GM12878 (cell line): ENCODE measurements at regions not wholly inside any gene's neighbourhood (a gene's known extent, or its start where the extent isn't known, plus 50 kb on each side); places are given as distances from the start of the nearest gene placed in this dataset.

Experiments used
- ATAC-seq: fragments of 200-7000 bp; cut with Tn5 transposase; 3 replicates; pipeline ENCODE4 v1.9.1; 2020; ENCODE audit warnings: mild to moderate bottlenecking, moderate library complexity
- BruUV-seq: library from RNA; stranded (reverse); fragments of 400-500 nt; replicated peaks from 2 replicates; lab custom pipeline; 2021; lab: Mats Ljungman, UMichigan
- CTCF ChIA-PET: fragments of 300-600 bp; sonication (Branson Sonifier 250); formaldehyde crosslinking; extraction: SDS; loops from one replicate; lab custom pipeline; 2021; ENCODE audit warnings: inconsistent platforms; lab: Yijun Ruan, JAX
- POLR2A ChIA-PET: fragments of 350-600 bp; formaldehyde crosslinking; extraction: SDS; loops from one replicate; lab custom pipeline; 2021; ENCODE audit warnings: inconsistent platforms; lab: Charles Lee
- RAD21 ChIA-PET: fragments of 300-600 bp; sonication (Branson Sonifier 250); formaldehyde crosslinking; loops from one replicate; lab custom pipeline; 2023; ENCODE audit warnings: antibody characterized with exemption; ENCODE audit not compliant: unreplicated experiment; lab: Charles Lee
- SMC1A ChIA-PET: fragments of 300-600 bp; sonication (Branson Sonifier 250); formaldehyde crosslinking; loops from one replicate; lab custom pipeline; 2023; ENCODE audit not compliant: unreplicated experiment, uncharacterized antibody; lab: Charles Lee
- DNase-seq: peaks from one replicate; pipeline ENCODE4 v3.0.0-alpha.2; 2011; ENCODE audit warnings: low read depth, low spot score
- FAIRE-seq: peaks from 3 replicates; lab custom pipeline; 2011; peaks lifted over from hg19 to GRCh38; lab: Jason Lieb, UNC
- H2AFZ ChIP-seq: 2 replicates; pipeline ENCODE4 v1.6.0; 2011; ENCODE audit warnings: low read depth, low read length, control low read depth; ENCODE audit not compliant: control insufficient read depth
- H3K27ac ChIP-seq: 2 replicates; pipeline ENCODE4 v1.5.1; 2011; ENCODE audit warnings: control low read depth; ENCODE audit not compliant: control insufficient read depth, insufficient read depth
- H3K27me3 ChIP-seq, 2 experiments: replicated peaks in 1 of 2; 2 replicates each; pipeline versions ENCODE4 v1.6.0 to v1.6.1; 2011; ENCODE audit warnings: low read length in 1 of 2; ENCODE audit not compliant: control insufficient read depth in 2 of 2, insufficient read depth in 2 of 2
- H3K36me3 ChIP-seq, 2 experiments: 2 replicates each; pipeline ENCODE4 v1.5.1; 2011; ENCODE audit warnings: low read length in 1 of 2; ENCODE audit not compliant: control insufficient read depth in 2 of 2, insufficient read depth in 2 of 2
- H3K4me1 ChIP-seq: 2 replicates; pipeline ENCODE4 v1.6.1; 2011; ENCODE audit warnings: mild to moderate bottlenecking, low read length, moderate library complexity, mixed read lengths; ENCODE audit not compliant: control insufficient read depth, insufficient read depth
- H3K4me2 ChIP-seq: 2 replicates; pipeline ENCODE4 v1.6.0; 2011; ENCODE audit warnings: control low read depth; ENCODE audit not compliant: control insufficient read depth, insufficient read depth
- H3K4me3 ChIP-seq: fragments of 200-600 bp; sonication (generic); 2 replicates; pipeline ENCODE4 v1.5.1; 2016
- H3K79me2 ChIP-seq: 2 replicates; pipeline ENCODE4 v1.6.0; 2011; ENCODE audit warnings: low read length; ENCODE audit not compliant: control insufficient read depth, insufficient read depth
- H3K9ac ChIP-seq: 2 replicates; pipeline ENCODE4 v1.8.0; 2011; ENCODE audit warnings: low read length, control low read depth, mixed read lengths; ENCODE audit not compliant: control insufficient read depth, insufficient read depth
- H3K9me3 ChIP-seq: replicated peaks from 3 replicates; pipeline ENCODE4 v1.5.1; 2011; ENCODE audit warnings: mild to moderate bottlenecking, low read length; ENCODE audit not compliant: control insufficient read depth, insufficient read depth
- H4K20me1 ChIP-seq: 2 replicates; pipeline ENCODE4 v1.6.0; 2011; ENCODE audit not compliant: control insufficient read depth, insufficient read depth
- BRCA1 ChIP-seq: IDR thresholded peaks from 2 replicates; pipeline ENCODE4 v1.6.1; 2011; ENCODE audit warnings: low read depth, low read length, improper control_type of control experiment
- CHD4 ChIP-seq: fragments of 200-600 bp; sonication (generic); IDR thresholded peaks from 2 replicates; pipeline ENCODE4 v1.6.1; 2016; ENCODE audit warnings: mild to moderate bottlenecking
- EED ChIP-seq: sonication (generic); IDR thresholded peaks from 2 replicates; pipeline ENCODE4 v1.6.1; 2016; ENCODE audit warnings: antibody characterized with exemption, low read depth
- IKZF2 ChIP-seq, 2 experiments: fragments of 450-650 bp; IDR thresholded peaks; 2 replicates each; pipeline ENCODE4 v1.6.1; 2017; ENCODE audit warnings: mild to moderate bottlenecking in 2 of 2, moderate library complexity in 2 of 2
- NFIC ChIP-seq: IDR thresholded peaks from 2 replicates; pipeline ENCODE4 v1.6.1; 2012; ENCODE audit warnings: low read depth, mild to moderate bottlenecking, inconsistent platforms, low read length, moderate library complexity
- PML ChIP-seq: IDR thresholded peaks from 2 replicates; pipeline ENCODE4 v1.6.1; 2012; ENCODE audit warnings: low read length, inconsistent platforms
- SMAD5 ChIP-seq: IDR thresholded peaks from 2 replicates; pipeline ENCODE4 v1.6.1; 2016; ENCODE audit warnings: antibody characterized with exemption, low read depth
- SMARCA5 ChIP-seq: fragments of 450-650 bp; IDR thresholded peaks from 2 replicates; pipeline ENCODE4 v1.6.1; 2017; ENCODE audit warnings: mild to moderate bottlenecking
- WRNIP1 ChIP-seq: IDR thresholded peaks from 2 replicates; pipeline ENCODE4 v1.6.1; 2011; ENCODE audit warnings: low read depth, low read length, improper control_type of control experiment, borderline replicate concordance
- ZBED1 ChIP-seq: IDR thresholded peaks from 2 replicates; pipeline ENCODE4 v1.6.1; 2016; ENCODE audit warnings: borderline replicate concordance
- ZSCAN29 ChIP-seq: fragments of 450-650 bp; IDR thresholded peaks from 2 replicates; pipeline ENCODE4 v1.6.1; 2017; ENCODE audit warnings: mild to moderate bottlenecking, moderate library complexity
- WGBS: methylation state at CpG from one replicate; pipeline ENCODE4 v1.1.6; 2016; ENCODE audit warnings: low lambda C conversion rate; ENCODE audit not compliant: insufficient replicate concordance, insufficient coverage; ENCODE audit errors: missing lambda C conversion rate; 5-methylcytosine and 5-hydroxymethylcytosine counted together
- in situ Hi-C: fragments of 300-500 bp; cut with MboI; formaldehyde crosslinking; loops from 9 replicates; pipeline ENCODE4 v1.14.3; 2018; ENCODE audit warnings: mixed read lengths
- intact Hi-C: fragments of 100-400 bp; cut with micrococcal nuclease; formaldehyde crosslinking; loops from one replicate; pipeline ENCODE4 v1.14.2; 2022; ENCODE audit not compliant: unreplicated experiment
- TF ChIP-seq, protein P1 (sequence below): IDR thresholded peaks from 2 replicates; pipeline ENCODE4 v1.6.1; 2011; ENCODE audit warnings: low read depth, low read length, improper control_type of control experiment, borderline replicate concordance
- TF ChIP-seq, protein P2 (sequence below): fragments of 450-650 bp; IDR thresholded peaks from 2 replicates; pipeline ENCODE4 v1.6.1; 2017; ENCODE audit warnings: low read depth, mild to moderate bottlenecking, moderate library complexity
- TF ChIP-seq, protein P3 (sequence below): IDR thresholded peaks from 2 replicates; pipeline ENCODE4 v1.6.1; 2011; ENCODE audit warnings: borderline replicate concordance, low read depth, mild to moderate bottlenecking, moderate library complexity, low read length; ENCODE audit not compliant: insufficient read depth, poor library complexity, severe bottlenecking

DNA sequence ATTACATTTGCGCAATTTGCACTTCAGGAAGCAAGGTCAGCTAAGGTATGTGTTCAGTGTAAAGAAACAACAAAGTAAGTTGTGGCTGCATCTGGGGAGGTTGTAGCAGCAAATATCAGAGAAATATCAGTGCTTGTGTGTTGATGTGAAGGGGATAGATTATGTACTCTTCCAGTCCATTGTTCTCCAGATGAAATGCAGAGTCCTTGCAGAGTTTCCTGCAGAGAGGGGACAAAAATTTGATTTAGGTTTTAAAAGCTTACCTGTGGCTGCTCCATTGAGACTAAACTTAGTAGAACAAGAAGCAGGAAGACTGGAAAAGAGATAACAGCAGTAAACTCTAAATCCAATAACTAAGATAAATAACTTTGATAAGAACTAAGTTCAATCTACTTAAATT, 952.2 kb downstream of the CDH18 start:
- intact Hi-C loops (no loop called here), in situ Hi-C loops (no loop called here)
- ChIA-PET CTCF (no interaction called here), RAD21 (no interaction called here), POLR2A (no interaction called here), SMC1A (no interaction called here)
- Histone ChIP-seq H3K9ac (no peak overlapping the region), H2AFZ (no peak overlapping the region), H3K36me3 (no peaks in the 10 kb centered on the region), H3K4me2 (no peak overlapping the region), H3K4me3 (no peak overlapping the region), H4K20me1 (no peaks in the 10 kb centered on the region), H3K4me1 (no peaks in the 10 kb centered on the region), H3K27ac (no peak overlapping the region), H3K27me3 (no peaks in the 10 kb centered on the region), H3K79me2 (no peaks in the 10 kb centered on the region), H3K9me3 (no peaks in the 10 kb centered on the region)
- no peak for TF ChIP-seq PML
- TF ChIP-seq ZBED1, result no peak
- no peak for TF ChIP-seq WRNIP1
- TF ChIP-seq, protein P1, sequence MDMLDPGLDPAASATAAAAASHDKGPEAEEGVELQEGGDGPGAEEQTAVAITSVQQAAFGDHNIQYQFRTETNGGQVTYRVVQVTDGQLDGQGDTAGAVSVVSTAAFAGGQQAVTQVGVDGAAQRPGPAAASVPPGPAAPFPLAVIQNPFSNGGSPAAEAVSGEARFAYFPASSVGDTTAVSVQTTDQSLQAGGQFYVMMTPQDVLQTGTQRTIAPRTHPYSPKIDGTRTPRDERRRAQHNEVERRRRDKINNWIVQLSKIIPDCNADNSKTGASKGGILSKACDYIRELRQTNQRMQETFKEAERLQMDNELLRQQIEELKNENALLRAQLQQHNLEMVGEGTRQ, result no peak
- TF ChIP-seq, protein P2, sequence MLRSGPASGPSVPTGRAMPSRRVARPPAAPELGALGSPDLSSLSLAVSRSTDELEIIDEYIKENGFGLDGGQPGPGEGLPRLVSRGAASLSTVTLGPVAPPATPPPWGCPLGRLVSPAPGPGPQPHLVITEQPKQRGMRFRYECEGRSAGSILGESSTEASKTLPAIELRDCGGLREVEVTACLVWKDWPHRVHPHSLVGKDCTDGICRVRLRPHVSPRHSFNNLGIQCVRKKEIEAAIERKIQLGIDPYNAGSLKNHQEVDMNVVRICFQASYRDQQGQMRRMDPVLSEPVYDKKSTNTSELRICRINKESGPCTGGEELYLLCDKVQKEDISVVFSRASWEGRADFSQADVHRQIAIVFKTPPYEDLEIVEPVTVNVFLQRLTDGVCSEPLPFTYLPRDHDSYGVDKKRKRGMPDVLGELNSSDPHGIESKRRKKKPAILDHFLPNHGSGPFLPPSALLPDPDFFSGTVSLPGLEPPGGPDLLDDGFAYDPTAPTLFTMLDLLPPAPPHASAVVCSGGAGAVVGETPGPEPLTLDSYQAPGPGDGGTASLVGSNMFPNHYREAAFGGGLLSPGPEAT, result no peak
- FAIRE-seq (no peak), DNase-seq (no peak), ATAC-seq (no peak)
- 0% methylated on average over 1 of the region's 1 CpG for WGBS
- no TSS peak for BruUV-seq

DNA sequence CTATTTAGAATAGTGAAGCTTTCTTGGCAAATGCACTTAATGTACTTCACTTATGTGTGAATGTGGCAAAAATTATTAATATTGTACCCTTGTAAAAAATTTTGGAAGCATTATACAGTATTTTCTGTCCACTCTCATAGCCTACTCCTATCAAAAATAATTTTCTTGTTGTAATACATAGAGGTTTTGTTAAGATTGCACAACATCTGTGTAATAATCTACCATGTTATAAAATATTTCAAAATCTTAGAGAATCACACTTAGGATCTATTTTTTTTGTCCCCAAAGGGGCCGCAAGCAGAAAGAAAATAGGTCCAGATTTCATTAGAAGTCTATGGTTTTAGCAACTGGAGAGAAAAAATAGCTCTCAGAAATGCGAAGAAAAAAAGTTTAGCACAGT, 945.9 kb downstream of the CDH18 start:
- Histone ChIP-seq H4K20me1 (no peaks in the 10 kb centered on the region), H3K4me1 (no peaks in the 10 kb centered on the region), H3K9ac (no peak overlapping the region), H3K9me3 (no peaks in the 10 kb centered on the region), H3K4me2 (no peak overlapping the region), H3K27me3 (no peaks in the 10 kb centered on the region), H3K36me3 (no peaks in the 10 kb centered on the region), H3K79me2 (no peaks in the 10 kb centered on the region), H3K27ac (no peak overlapping the region), H2AFZ (no peak overlapping the region), H3K4me3 (no peak overlapping the region)
- ATAC-seq (no peak), FAIRE-seq (no peak), DNase-seq (no peak)
- ChIA-PET RAD21 (interaction anchor here (1.2 kb wide), 1 partner anchor 31 kb away, joined by 3 read pairs; no protein-coding TSS in a partner anchor), SMC1A (interaction anchor here (0.6 kb wide), 1 partner anchor 148 kb away, joined by 3 read pairs; no protein-coding TSS in a partner anchor), CTCF (interaction anchor here (0.6 kb wide), 1 partner anchor 175 kb away, joined by 3 read pairs; no protein-coding TSS in a partner anchor), POLR2A (no interaction called here)
- intact Hi-C loops, result no loop called here
- WGBS, result 31% methylated on average over 2 of the region's 2 CpGs
- in situ Hi-C loops, result no loop called here
- no TSS peak for BruUV-seq
- TF ChIP-seq NFIC (no peak), IKZF2 (IDR thresholded peaks at IDR 0.05) (no peak), WRNIP1 (no peak), SMARCA5 (no peak), BRCA1 (no peak), ZSCAN29 (no peak), CHD4 (no peak), EED (no peak), SMAD5 (no peak)
- TF ChIP-seq, protein P3, sequence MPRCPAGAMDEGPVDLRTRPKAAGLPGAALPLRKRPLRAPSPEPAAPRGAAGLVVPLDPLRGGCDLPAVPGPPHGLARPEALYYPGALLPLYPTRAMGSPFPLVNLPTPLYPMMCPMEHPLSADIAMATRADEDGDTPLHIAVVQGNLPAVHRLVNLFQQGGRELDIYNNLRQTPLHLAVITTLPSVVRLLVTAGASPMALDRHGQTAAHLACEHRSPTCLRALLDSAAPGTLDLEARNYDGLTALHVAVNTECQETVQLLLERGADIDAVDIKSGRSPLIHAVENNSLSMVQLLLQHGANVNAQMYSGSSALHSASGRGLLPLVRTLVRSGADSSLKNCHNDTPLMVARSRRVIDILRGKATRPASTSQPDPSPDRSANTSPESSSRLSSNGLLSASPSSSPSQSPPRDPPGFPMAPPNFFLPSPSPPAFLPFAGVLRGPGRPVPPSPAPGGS, result no peak
